Fibroblast of lung (primary cell): ENCODE measurements at regions not wholly inside any gene's neighbourhood (a gene's known extent, or its start where the extent isn't known, plus 50 kb on each side); places are given as distances from the start of the nearest gene placed in this dataset.

Experiments
- CTCF ChIP-seq, 2 donors: IDR thresholded peaks in 1 of 2; conservative IDR thresholded peaks in 1 of 2; 1 replicate in 1 of 2; 2 replicates in 1 of 2; pipeline ENCODE4 v1.5.1; 2011 to 2012; ENCODE audit warnings: low read length in 2 of 2, control low read depth in 1 of 2, inconsistent platforms in 1 of 2, low read depth in 1 of 2, mild to moderate bottlenecking in 1 of 2
- EZH2 ChIP-seq: IDR thresholded peaks from 2 replicates; pipeline ENCODE4 v1.5.1; 2012; ENCODE audit warnings: low read length, control low read depth, mild to moderate bottlenecking; ENCODE audit errors: missing control alignments

DNA sequence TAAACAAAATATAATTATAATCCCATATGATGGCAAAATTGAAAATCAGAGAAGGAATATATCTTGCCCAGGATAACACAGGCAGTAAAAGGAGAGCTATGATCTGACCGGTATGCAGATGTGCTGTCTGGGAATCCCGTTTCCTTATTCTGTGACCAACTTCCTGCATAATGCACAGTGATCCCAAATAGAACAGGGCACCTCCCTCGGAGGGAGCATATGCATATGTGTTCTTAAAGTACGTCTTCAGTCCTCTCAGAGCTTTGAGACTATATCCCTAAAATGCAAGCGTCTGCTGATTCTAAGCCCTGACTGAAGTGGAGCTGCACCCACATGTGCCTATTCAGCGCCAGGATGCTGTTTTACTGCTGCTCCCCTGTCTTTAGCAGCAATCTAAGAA lies 366.1 kb upstream of the PTBP2 start:
- no peak for TF ChIP-seq CTCF (conservative IDR thresholded peaks at IDR 0.05 in 1 of 2, IDR thresholded peaks at IDR 0.05 in 1 of 2; ENCODE audit: low read depth in 1 of 2, low read length in 2 of 2)
- TF ChIP-seq EZH2 = no peak
